SK-N-SH (cell line): ENCODE measurements at regions not wholly inside any gene's neighbourhood (a gene's known extent, or its start where the extent isn't known, plus 50 kb on each side); places are given as distances from the start of the nearest gene placed in this dataset.

Source experiments
- CTCF ChIA-PET: fragments of 300-600, 350-600 bp; formaldehyde crosslinking; extraction: SDS; loops from one replicate; lab custom pipeline; 2021; lab: Yijun Ruan, JAX
- POLR2A ChIA-PET: fragments of 350-600 bp; sonication (Branson Sonifier 250); formaldehyde crosslinking; extraction: SDS; loops from one replicate; lab custom pipeline; 2020; ENCODE audit warnings: antibody characterized with exemption, inconsistent platforms; lab: Yijun Ruan, JAX
- DNase-seq: peaks from one replicate; pipeline ENCODE4 v3.0.0; 2012
- H2AFZ ChIP-seq: fragments of 200-600 bp; sonication (generic); 2 replicates; pipeline ENCODE4 v1.8.1; 2016; ENCODE audit warnings: antibody characterized with exemption, mild to moderate bottlenecking, low read depth
- H3F3A ChIP-seq: fragments of 200-600 bp; sonication (generic); replicated peaks from 2 replicates; pipeline ENCODE3; 2016; ENCODE audit warnings: antibody characterized with exemption, mild to moderate bottlenecking; ENCODE audit not compliant: insufficient read depth
- H3K27ac ChIP-seq, 2 experiments: fragments of 200-500 bp in 1 of 2; fragments of 200-600 bp in 1 of 2; sonication (Bioruptor generic) in 1 of 2; sonication (generic), shearing (Covaris generic) in 1 of 2; 2 replicates each; pipeline versions ENCODE4 v1.5.1 to v1.6.1; 2014 to 2016; ENCODE audit warnings: low read depth in 2 of 2, inconsistent platforms in 1 of 2, low read length in 1 of 2, mild to moderate bottlenecking in 1 of 2, mixed read lengths in 1 of 2
- H3K27me3 ChIP-seq: fragments of 200-600 bp; sonication (generic), shearing (Covaris generic); 2 replicates; pipeline ENCODE4 v1.6.1; 2016; ENCODE audit warnings: mixed run types; ENCODE audit not compliant: insufficient read depth
- H3K36me3 ChIP-seq, 2 experiments: fragments of 200-500 bp in 1 of 2; fragments of 200-600 bp in 1 of 2; sonication (Bioruptor generic) in 1 of 2; sonication (generic) in 1 of 2; replicated peaks in 1 of 2; 2 replicates each; pipeline versions ENCODE3 to v1.5.1; 2014 to 2016; ENCODE audit warnings: low read length in 1 of 2, mild to moderate bottlenecking in 1 of 2; ENCODE audit not compliant: insufficient read depth in 2 of 2, control insufficient read depth in 1 of 2
- H3K4me1 ChIP-seq, 2 experiments: fragments of 200-500 bp in 1 of 2; fragments of 200-600 bp in 1 of 2; sonication (Bioruptor generic) in 1 of 2; sonication (generic), shearing (Covaris generic) in 1 of 2; 2 replicates each; pipeline versions ENCODE4 v1.5.1 to v1.6.1; 2014 to 2016; ENCODE audit warnings: low read depth in 1 of 2, low read length in 1 of 2, mixed run types in 1 of 2; ENCODE audit not compliant: insufficient read depth in 2 of 2, control insufficient read depth in 1 of 2
- H3K4me2 ChIP-seq: fragments of 200-600 bp; sonication (generic), shearing (Covaris generic); 2 replicates; pipeline ENCODE4 v1.6.1; 2017; ENCODE audit warnings: mixed run types
- H3K4me3 ChIP-seq, 2 experiments: fragments of 200-500 bp in 1 of 2; fragments of 200-600 bp in 1 of 2; sonication (Bioruptor generic) in 1 of 2; sonication (generic), shearing (Covaris generic) in 1 of 2; 2 replicates each; pipeline versions ENCODE4 v1.5.1 to v1.8.1; 2014 to 2016; ENCODE audit warnings: low read depth in 2 of 2, inconsistent platforms in 1 of 2, low read length in 1 of 2, mild to moderate bottlenecking in 1 of 2, mixed read lengths in 1 of 2, moderate library complexity in 1 of 2
- H3K79me2 ChIP-seq: fragments of 200-600 bp; sonication (generic); 2 replicates; pipeline ENCODE4 v1.8.1; 2017; ENCODE audit warnings: mild to moderate bottlenecking; ENCODE audit not compliant: insufficient read depth
- H3K9ac ChIP-seq: fragments of 200-600 bp; sonication (generic); 2 replicates; pipeline ENCODE4 v1.6.1; 2017; ENCODE audit warnings: mixed run types
- H3K9me2 ChIP-seq: fragments of 200-600 bp; sonication (generic); 2 replicates; pipeline ENCODE4 v1.6.1; 2017; ENCODE audit warnings: mixed run types
- H3K9me3 ChIP-seq: fragments of 200-600 bp; sonication (generic); 2 replicates; pipeline ENCODE4 v1.6.1; 2017; ENCODE audit warnings: mixed run types, mild to moderate bottlenecking, moderate library complexity
- H4K20me1 ChIP-seq: fragments of 200-600 bp; sonication (generic); 2 replicates; pipeline ENCODE4 v1.6.1; 2017; ENCODE audit warnings: mild to moderate bottlenecking, mixed run types; ENCODE audit not compliant: insufficient read depth
- CHD2 ChIP-seq: fragments of 150-350 bp; IDR thresholded peaks from 2 replicates; pipeline ENCODE4 v1.6.1; 2018; ENCODE audit warnings: low read length; ENCODE audit not compliant: partially characterized antibody
- CTCF ChIP-seq: fragments of 200-600 bp; sonication (generic); IDR thresholded peaks from 2 replicates; pipeline ENCODE4 v1.6.1; 2017; ENCODE audit warnings: antibody characterized with exemption, mild to moderate bottlenecking, moderate library complexity
- ELF1 ChIP-seq: IDR thresholded peaks from 2 replicates; pipeline ENCODE4 v1.4.0; 2012
- EP300 ChIP-seq, 2 experiments: IDR thresholded peaks; 2 replicates each; pipeline versions ENCODE4 v1.4.0 to v1.6.1; 2012; ENCODE audit warnings: borderline replicate concordance in 1 of 2, low read depth in 1 of 2, low read length in 1 of 2
- FOSL2 ChIP-seq: IDR thresholded peaks from 2 replicates; pipeline ENCODE4 v1.4.0; 2012; ENCODE audit warnings: low read depth, mild to moderate bottlenecking, moderate library complexity, borderline replicate concordance
- FOXJ3 ChIP-seq: sonication (generic); formaldehyde crosslinking; IDR thresholded peaks from 2 replicates; pipeline ENCODE4 v1.5.1; 2020; ENCODE audit warnings: mild to moderate bottlenecking, missing genetic modification reagents
- GABPA ChIP-seq: IDR thresholded peaks from 2 replicates; pipeline ENCODE4 v1.4.0; 2012; ENCODE audit warnings: low read depth, mild to moderate bottlenecking
- GATA2 ChIP-seq: sonication (generic); formaldehyde crosslinking; IDR thresholded peaks from 2 replicates; pipeline ENCODE4 v1.5.0; 2020; ENCODE audit warnings: mild to moderate bottlenecking, missing genetic modification reagents
- JUND ChIP-seq: IDR thresholded peaks from 2 replicates; pipeline ENCODE4 v1.4.0; 2012
- MEF2A ChIP-seq: IDR thresholded peaks from 2 replicates; pipeline ENCODE4 v1.4.0; 2012; ENCODE audit warnings: low read depth, borderline replicate concordance
- RFX5 ChIP-seq: IDR thresholded peaks from 2 replicates; pipeline ENCODE4 v1.6.1; 2012; ENCODE audit warnings: mild to moderate bottlenecking, improper control_type of control experiment, low read length
- SIN3A ChIP-seq: IDR thresholded peaks from 2 replicates; pipeline ENCODE4 v1.6.1; 2012; ENCODE audit warnings: low read depth, mild to moderate bottlenecking, low read length, moderate library complexity, borderline replicate concordance
- SMC3 ChIP-seq: IDR thresholded peaks from 2 replicates; pipeline ENCODE4 v1.6.1; 2012; ENCODE audit warnings: low read depth, low read length, improper control_type of control experiment
- TAF1 ChIP-seq: IDR thresholded peaks from 2 replicates; pipeline ENCODE4 v1.6.1; 2012; ENCODE audit warnings: low read depth, mild to moderate bottlenecking, low read length, moderate library complexity, borderline replicate concordance
- TCF12 ChIP-seq: IDR thresholded peaks from 2 replicates; pipeline ENCODE4 v1.4.0; 2012
- USF1 ChIP-seq: IDR thresholded peaks from 2 replicates; pipeline ENCODE4 v1.4.0; 2012; ENCODE audit warnings: low read depth, borderline replicate concordance
- YY1 ChIP-seq: IDR thresholded peaks from 2 replicates; pipeline ENCODE4 v1.4.0; 2012; ENCODE audit warnings: low read depth, mild to moderate bottlenecking
- WGBS: methylation state at CpG from one replicate; pipeline ENCODE4 v1.1.6; 2017; ENCODE audit warnings: low lambda C conversion rate; 5-methylcytosine and 5-hydroxymethylcytosine counted together
- TF ChIP-seq, protein P1 (sequence below): IDR thresholded peaks from 2 replicates; pipeline ENCODE4 v1.4.0; 2012; ENCODE audit warnings: low read depth, borderline replicate concordance
- TF ChIP-seq, protein P2 (sequence below): IDR thresholded peaks from 2 replicates; pipeline ENCODE4 v1.6.1; 2012; ENCODE audit warnings: mild to moderate bottlenecking, low read depth, low read length, moderate library complexity

- TF ChIP-seq SIN3A, result no peak
- TF ChIP-seq, protein P1, sequence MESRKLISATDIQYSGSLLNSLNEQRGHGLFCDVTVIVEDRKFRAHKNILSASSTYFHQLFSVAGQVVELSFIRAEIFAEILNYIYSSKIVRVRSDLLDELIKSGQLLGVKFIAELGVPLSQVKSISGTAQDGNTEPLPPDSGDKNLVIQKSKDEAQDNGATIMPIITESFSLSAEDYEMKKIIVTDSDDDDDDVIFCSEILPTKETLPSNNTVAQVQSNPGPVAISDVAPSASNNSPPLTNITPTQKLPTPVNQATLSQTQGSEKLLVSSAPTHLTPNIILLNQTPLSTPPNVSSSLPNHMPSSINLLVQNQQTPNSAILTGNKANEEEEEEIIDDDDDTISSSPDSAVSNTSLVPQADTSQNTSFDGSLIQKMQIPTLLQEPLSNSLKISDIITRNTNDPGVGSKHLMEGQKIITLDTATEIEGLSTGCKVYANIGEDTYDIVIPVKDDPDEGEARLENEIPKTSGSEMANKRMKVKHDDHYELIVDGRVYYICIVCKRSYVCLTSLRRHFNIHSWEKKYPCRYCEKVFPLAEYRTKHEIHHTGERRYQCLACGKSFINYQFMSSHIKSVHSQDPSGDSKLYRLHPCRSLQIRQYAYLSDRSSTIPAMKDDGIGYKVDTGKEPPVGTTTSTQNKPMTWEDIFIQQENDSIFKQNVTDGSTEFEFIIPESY, result no peak
- no peak for TF ChIP-seq ELF1
- no peak for TF ChIP-seq JUND
- no peak for TF ChIP-seq SMC3
- no peak for TF ChIP-seq FOXJ3 (CRISPR knock-in tag)
- no peak for TF ChIP-seq USF1
- TF ChIP-seq GATA2, result no peak
- no peak for TF ChIP-seq FOSL2
- no peak for TF ChIP-seq RFX5
Measured at GRCh38 chr2:186229265-186229664, 256.8 kb upstream of the ZC3H15 start (continued).

- H3K9me3 ChIP-seq, result no peaks in the 10 kb centered on the region
- H3K79me2 ChIP-seq, result no peaks in the 10 kb centered on the region
- H3K36me3 ChIP-seq, result no peaks in the 10 kb centered on the region
- no peak for DNase-seq
- no peaks in the 10 kb centered on the region for H3K27me3 ChIP-seq
- H3F3A ChIP-seq, result no peaks in the 10 kb centered on the region
- no peak overlapping the region for H2AFZ ChIP-seq
- H3K9me2 ChIP-seq, result no peaks in the 10 kb centered on the region
- H3K9ac ChIP-seq, result no peak overlapping the region
- H3K4me1 ChIP-seq, result no peaks in the 10 kb centered on the region
- H4K20me1 ChIP-seq, result no peaks in the 10 kb centered on the region
- no peak overlapping the region for H3K27ac ChIP-seq
- ChIA-PET POLR2A (no interaction called here), CTCF (interaction anchor here (0.7 kb wide), 1 partner anchor 108 kb away, joined by 3 read pairs; no protein-coding TSS in a partner anchor)
- WGBS, result 87% methylated on average over 4 of the region's 4 CpGs
- H3K4me3 ChIP-seq, result no peak overlapping the region
- TF ChIP-seq RFX5 (no peak), CTCF (peak; percentile 17; the same call in 1 of the 2 replicates), SIN3A (no peak)
- no peak overlapping the region for H3K4me2 ChIP-seq
Measured at GRCh38 chr2:186241874-186242273, 244.2 kb upstream of the ZC3H15 start.

- no peaks in the 10 kb centered on the region for H3K9me3 ChIP-seq
- POLR2A ChIA-PET, result no interaction called here
- no peak for DNase-seq
- H2AFZ ChIP-seq, result no peak overlapping the region
- H3F3A ChIP-seq, result no peaks in the 10 kb centered on the region
- H3K4me2 ChIP-seq, result no peak overlapping the region
- H3K27me3 ChIP-seq, result no peaks in the 10 kb centered on the region
- no peak overlapping the region for H3K4me3 ChIP-seq
- H3K27ac ChIP-seq, result no peak overlapping the region
- H4K20me1 ChIP-seq, result no peaks in the 10 kb centered on the region
- H3K4me1 ChIP-seq, result peaks cover 0 to 12% of the 10 kb centered on the region in 2 experiments; a peak in 2 of 4 replicates
- no peaks in the 10 kb centered on the region for H3K36me3 ChIP-seq
- CTCF ChIA-PET, result interaction anchor here (1.5 to 1.6 kb wide), 2 partner anchors 194 to 204 kb away, joined by 3 to 6 read pairs; no protein-coding TSS in a partner anchor
- 77% methylated on average over 2 of the region's 2 CpGs for WGBS
- no peaks in the 10 kb centered on the region for H3K9me2 ChIP-seq
- no peaks in the 10 kb centered on the region for H3K79me2 ChIP-seq
- no peak overlapping the region for H3K9ac ChIP-seq
- TF ChIP-seq TAF1, result no peak
- TF ChIP-seq GABPA, result no peak
- TF ChIP-seq MEF2A, result no peak
- TF ChIP-seq, protein P2, sequence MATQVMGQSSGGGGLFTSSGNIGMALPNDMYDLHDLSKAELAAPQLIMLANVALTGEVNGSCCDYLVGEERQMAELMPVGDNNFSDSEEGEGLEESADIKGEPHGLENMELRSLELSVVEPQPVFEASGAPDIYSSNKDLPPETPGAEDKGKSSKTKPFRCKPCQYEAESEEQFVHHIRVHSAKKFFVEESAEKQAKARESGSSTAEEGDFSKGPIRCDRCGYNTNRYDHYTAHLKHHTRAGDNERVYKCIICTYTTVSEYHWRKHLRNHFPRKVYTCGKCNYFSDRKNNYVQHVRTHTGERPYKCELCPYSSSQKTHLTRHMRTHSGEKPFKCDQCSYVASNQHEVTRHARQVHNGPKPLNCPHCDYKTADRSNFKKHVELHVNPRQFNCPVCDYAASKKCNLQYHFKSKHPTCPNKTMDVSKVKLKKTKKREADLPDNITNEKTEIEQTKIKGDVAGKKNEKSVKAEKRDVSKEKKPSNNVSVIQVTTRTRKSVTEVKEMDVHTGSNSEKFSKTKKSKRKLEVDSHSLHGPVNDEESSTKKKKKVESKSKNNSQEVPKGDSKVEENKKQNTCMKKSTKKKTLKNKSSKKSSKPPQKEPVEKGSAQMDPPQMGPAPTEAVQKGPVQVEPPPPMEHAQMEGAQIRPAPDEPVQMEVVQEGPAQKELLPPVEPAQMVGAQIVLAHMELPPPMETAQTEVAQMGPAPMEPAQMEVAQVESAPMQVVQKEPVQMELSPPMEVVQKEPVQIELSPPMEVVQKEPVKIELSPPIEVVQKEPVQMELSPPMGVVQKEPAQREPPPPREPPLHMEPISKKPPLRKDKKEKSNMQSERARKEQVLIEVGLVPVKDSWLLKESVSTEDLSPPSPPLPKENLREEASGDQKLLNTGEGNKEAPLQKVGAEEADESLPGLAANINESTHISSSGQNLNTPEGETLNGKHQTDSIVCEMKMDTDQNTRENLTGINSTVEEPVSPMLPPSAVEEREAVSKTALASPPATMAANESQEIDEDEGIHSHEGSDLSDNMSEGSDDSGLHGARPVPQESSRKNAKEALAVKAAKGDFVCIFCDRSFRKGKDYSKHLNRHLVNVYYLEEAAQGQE, result no peak
- no peak for TF ChIP-seq JUND
- no peak for TF ChIP-seq SMC3
- no peak for TF ChIP-seq SIN3A
- TF ChIP-seq EP300 (IDR thresholded peaks at IDR 0.05; ENCODE audit: borderline replicate concordance in 1 of 2, low read depth in 1 of 2, low read length in 1 of 2), result no peak
- no peak for TF ChIP-seq YY1
- no peak for TF ChIP-seq CHD2
- no peak for TF ChIP-seq GATA2
- TF ChIP-seq TCF12, result no peak
Measured at GRCh38 chr2:186254759-186255158, 231.3 kb upstream of the ZC3H15 start.
